Hepatocyte (in vitro differentiated cells): ENCODE measurements at regions not wholly inside any gene's neighbourhood (a gene's known extent, or its start where the extent isn't known, plus 50 kb on each side); places are given as distances from the start of the nearest gene placed in this dataset.

Experiments
- DNase-seq: peaks from one replicate; pipeline ENCODE4 v3.0.0-alpha.2; 2016; ENCODE audit warnings: low spot score
- H2AFZ ChIP-seq: fragments of 200-600 bp; sonication (generic); 2 replicates; pipeline ENCODE4 v1.6.0; 2016; ENCODE audit warnings: antibody characterized with exemption, mild to moderate bottlenecking
- H3K27ac ChIP-seq: fragments of 200-600 bp; sonication (generic); 2 replicates; pipeline ENCODE4 v1.5.1; 2016; ENCODE audit warnings: mild to moderate bottlenecking
- H3K27me3 ChIP-seq: fragments of 200-600 bp; sonication (generic); 2 replicates; pipeline ENCODE4 v1.6.1; 2016
- H3K36me3 ChIP-seq: fragments of 200-600 bp; sonication (generic); replicated peaks from 2 replicates; pipeline ENCODE4 v1.5.1; 2016; ENCODE audit warnings: low read depth; ENCODE audit not compliant: insufficient read depth
- H3K4me1 ChIP-seq: fragments of 200-600 bp; sonication (generic); 2 replicates; pipeline ENCODE4 v1.5.1; 2016; ENCODE audit warnings: mild to moderate bottlenecking, moderate library complexity; ENCODE audit not compliant: insufficient read depth
- H3K4me2 ChIP-seq: fragments of 200-600 bp; sonication (generic); 2 replicates; pipeline ENCODE4 v1.6.0; 2016
- H3K4me3 ChIP-seq: fragments of 200-600 bp; sonication (generic); 2 replicates; pipeline ENCODE4 v1.5.1; 2016; ENCODE audit warnings: mild to moderate bottlenecking
- H3K79me2 ChIP-seq: fragments of 200-600 bp; sonication (generic); 2 replicates; pipeline ENCODE4 v1.6.0; 2017; ENCODE audit warnings: mild to moderate bottlenecking
- H3K9me2 ChIP-seq: fragments of 200-600 bp; sonication (generic); replicated peaks from 2 replicates; pipeline ENCODE4 v1.6.0; 2017; ENCODE audit warnings: mild to moderate bottlenecking; ENCODE audit not compliant: insufficient read depth
- H3K9me3 ChIP-seq: fragments of 200-600 bp; sonication (generic); 2 replicates; pipeline ENCODE4 v1.5.1; 2016; ENCODE audit warnings: low read depth, mild to moderate bottlenecking
- H4K20me1 ChIP-seq: fragments of 200-600 bp; sonication (generic); 2 replicates; pipeline ENCODE4 v1.6.0; 2016; ENCODE audit warnings: mild to moderate bottlenecking; ENCODE audit not compliant: insufficient read depth, poor library complexity, severe bottlenecking
- CTCF ChIP-seq: fragments of 200-600 bp; sonication (generic); IDR thresholded peaks from 2 replicates; pipeline ENCODE4 v1.5.1; 2016; ENCODE audit warnings: antibody characterized with exemption, mild to moderate bottlenecking; ENCODE audit not compliant: poor library complexity
- EZH2 ChIP-seq: fragments of 200-600 bp; sonication (generic); IDR thresholded peaks from 2 replicates; pipeline ENCODE4 v1.6.1; 2016; ENCODE audit warnings: antibody characterized with exemption, mild to moderate bottlenecking, borderline replicate concordance
- EZH2phosphoT487 ChIP-seq: fragments of 200-600 bp; sonication (generic); IDR thresholded peaks from one replicate; pipeline ENCODE4 v1.6.1; 2018; ENCODE audit warnings: antibody characterized with exemption, mild to moderate bottlenecking, low read depth, moderate library complexity; ENCODE audit not compliant: unreplicated experiment, severe bottlenecking
- WGBS: methylation state at CpG from one replicate; pipeline ENCODE4 v1.1.6; 2016; ENCODE audit warnings: low lambda C conversion rate; ENCODE audit errors: missing lambda C conversion rate; 5-methylcytosine and 5-hydroxymethylcytosine counted together

GRCh38 chr12:124174451-124175348, 120.2 kb upstream of the RFLNA start:
- no peaks in the 10 kb centered on the region for H3K9me2 ChIP-seq
- no peak overlapping the region for H3K4me2 ChIP-seq
- DNase-seq: no peak
- H3K27me3 ChIP-seq: no peaks in the 10 kb centered on the region
- H3K9me3 ChIP-seq: no peaks in the 10 kb centered on the region
- H3K27ac ChIP-seq: peak overlapping the region; percentile 13
- H3K36me3 ChIP-seq: no peaks in the 10 kb centered on the region
- TF ChIP-seq CTCF: no peak
- TF ChIP-seq EZH2phosphoT487: no peak
- TF ChIP-seq EZH2: no peak
- no peak overlapping the region for H2AFZ ChIP-seq
- no peaks in the 10 kb centered on the region for H4K20me1 ChIP-seq
- no peaks in the 10 kb centered on the region for H3K79me2 ChIP-seq
- peaks cover 7% of the 10 kb centered on the region for H3K4me1 ChIP-seq
- no peak overlapping the region for H3K4me3 ChIP-seq
- 85% methylated on average over 17 of the region's 17 CpGs for WGBS

GRCh38 chr12:124175704-124176103, 119.2 kb upstream of the RFLNA start:
- Histone ChIP-seq H3K27ac (peak overlapping the region; percentile 13), H3K36me3 (no peaks in the 10 kb centered on the region), H3K79me2 (no peaks in the 10 kb centered on the region), H3K27me3 (no peaks in the 10 kb centered on the region), H3K4me2 (no peak overlapping the region), H3K4me1 (peaks cover 7% of the 10 kb centered on the region), H3K9me3 (no peaks in the 10 kb centered on the region), H3K9me2 (no peaks in the 10 kb centered on the region), H4K20me1 (no peaks in the 10 kb centered on the region), H2AFZ (no peak overlapping the region), H3K4me3 (no peak overlapping the region)
- WGBS: 55% methylated on average over 9 of the region's 9 CpGs
- no peak for DNase-seq
- no peak for TF ChIP-seq EZH2

- H3K79me2 ChIP-seq: no peaks in the 10 kb centered on the region
- H3K4me1 ChIP-seq: peaks cover 7% of the 10 kb centered on the region
- no peak overlapping the region for H2AFZ ChIP-seq
- no peaks in the 10 kb centered on the region for H4K20me1 ChIP-seq
- no peaks in the 10 kb centered on the region for H3K36me3 ChIP-seq
- no peak overlapping the region for H3K4me2 ChIP-seq
- no peak for DNase-seq
- H3K4me3 ChIP-seq: no peak overlapping the region
- no peaks in the 10 kb centered on the region for H3K9me3 ChIP-seq
- H3K27me3 ChIP-seq: no peaks in the 10 kb centered on the region
- WGBS: 68% methylated on average over 10 of the region's 10 CpGs
- TF ChIP-seq EZH2phosphoT487 (no peak), EZH2 (no peak), CTCF (no peak)
- no peak overlapping the region for H3K27ac ChIP-seq
- H3K9me2 ChIP-seq: no peaks in the 10 kb centered on the region
Measured at GRCh38 chr12:124177276-124177950, 117.5 kb upstream of the RFLNA start.

GRCh38 chr12:124177951-124178316, 117.0 kb upstream of the RFLNA start:
- H3K4me1 ChIP-seq: peaks cover 7% of the 10 kb centered on the region
- no peaks in the 10 kb centered on the region for H3K27me3 ChIP-seq
- H3K4me2 ChIP-seq: no peak overlapping the region
- no peak overlapping the region for H3K27ac ChIP-seq
- no peaks in the 10 kb centered on the region for H3K79me2 ChIP-seq
- H3K9me2 ChIP-seq: no peaks in the 10 kb centered on the region
- no peak overlapping the region for H2AFZ ChIP-seq
- no peaks in the 10 kb centered on the region for H4K20me1 ChIP-seq
- H3K9me3 ChIP-seq: no peaks in the 10 kb centered on the region
- WGBS: 100% methylated on average over 5 of the region's 5 CpGs
- DNase-seq: no peak
- H3K36me3 ChIP-seq: no peaks in the 10 kb centered on the region
- TF ChIP-seq EZH2: no peak
- TF ChIP-seq CTCF: no peak
- TF ChIP-seq EZH2phosphoT487: no peak
- H3K4me3 ChIP-seq: no peak overlapping the region
